GM21447 (cell line): ENCODE measurements at regions not wholly inside any gene's neighbourhood (a gene's known extent, or its start where the extent isn't known, plus 50 kb on each side); places are given as distances from the start of the nearest gene placed in this dataset.

Experiments used
- ATAC-seq: cut with Tn5 transposase; IDR thresholded peaks from one replicate; pipeline ENCODE4 v1.9.1; 2021; ENCODE audit not compliant: unreplicated experiment

DNA sequence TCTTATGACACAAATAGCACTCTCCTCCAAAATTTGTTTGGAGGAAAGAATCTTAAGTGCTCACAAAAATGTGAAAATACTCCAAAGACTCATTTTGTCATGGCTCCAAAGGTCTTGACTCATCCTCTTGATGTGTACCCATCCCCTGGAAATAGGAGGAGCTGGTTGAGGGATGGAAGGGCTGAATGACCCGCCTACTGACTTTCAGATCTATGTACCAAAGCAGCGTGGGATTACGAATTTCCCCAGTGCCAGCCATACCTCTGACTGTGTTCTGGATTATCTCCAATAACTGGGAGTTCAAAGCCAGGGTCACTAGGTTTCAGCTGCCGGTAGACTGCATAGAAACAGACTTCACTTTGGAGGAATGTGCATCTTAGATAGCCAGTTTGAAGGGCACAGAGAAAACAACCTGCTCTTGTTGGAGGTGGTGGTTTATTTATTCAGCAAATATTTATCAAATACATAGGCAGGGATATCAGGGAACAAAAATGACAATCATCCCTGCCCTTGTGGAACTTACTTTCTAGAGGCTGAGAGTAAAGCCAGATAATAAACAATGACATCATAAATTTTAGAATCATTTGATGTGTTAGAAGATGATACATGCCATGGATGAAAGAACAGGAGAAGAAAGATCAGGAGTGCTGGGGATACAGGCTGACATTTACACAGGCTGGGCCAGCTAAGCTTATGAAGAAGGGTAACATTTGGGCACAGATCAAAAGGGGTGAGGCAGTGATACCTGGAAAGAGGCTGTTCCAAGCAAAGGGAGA lies 246.6 kb downstream of the TBXT start:
- ATAC-seq, result no peak

DNA sequence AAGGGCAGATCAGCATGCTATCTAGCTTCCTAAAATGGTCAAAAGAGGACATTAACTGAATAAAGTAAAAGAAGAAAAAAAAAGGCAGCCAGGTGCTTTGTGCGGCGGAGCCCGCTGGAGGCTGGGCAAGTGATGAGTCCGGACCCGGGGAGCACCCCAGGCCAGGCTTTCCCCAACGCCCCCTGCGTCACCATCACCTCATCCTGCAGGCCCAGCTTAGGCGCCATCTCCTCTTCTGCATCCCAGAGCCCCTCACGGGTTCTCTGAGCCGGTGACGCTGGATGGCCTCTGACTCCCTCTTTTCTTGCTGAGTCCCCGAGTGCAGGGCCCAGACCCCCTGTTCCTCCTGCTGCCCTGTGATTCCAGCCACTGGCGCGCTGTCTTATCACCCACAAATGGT lies 250.1 kb downstream of the TBXT start:
- no peak for ATAC-seq

DNA sequence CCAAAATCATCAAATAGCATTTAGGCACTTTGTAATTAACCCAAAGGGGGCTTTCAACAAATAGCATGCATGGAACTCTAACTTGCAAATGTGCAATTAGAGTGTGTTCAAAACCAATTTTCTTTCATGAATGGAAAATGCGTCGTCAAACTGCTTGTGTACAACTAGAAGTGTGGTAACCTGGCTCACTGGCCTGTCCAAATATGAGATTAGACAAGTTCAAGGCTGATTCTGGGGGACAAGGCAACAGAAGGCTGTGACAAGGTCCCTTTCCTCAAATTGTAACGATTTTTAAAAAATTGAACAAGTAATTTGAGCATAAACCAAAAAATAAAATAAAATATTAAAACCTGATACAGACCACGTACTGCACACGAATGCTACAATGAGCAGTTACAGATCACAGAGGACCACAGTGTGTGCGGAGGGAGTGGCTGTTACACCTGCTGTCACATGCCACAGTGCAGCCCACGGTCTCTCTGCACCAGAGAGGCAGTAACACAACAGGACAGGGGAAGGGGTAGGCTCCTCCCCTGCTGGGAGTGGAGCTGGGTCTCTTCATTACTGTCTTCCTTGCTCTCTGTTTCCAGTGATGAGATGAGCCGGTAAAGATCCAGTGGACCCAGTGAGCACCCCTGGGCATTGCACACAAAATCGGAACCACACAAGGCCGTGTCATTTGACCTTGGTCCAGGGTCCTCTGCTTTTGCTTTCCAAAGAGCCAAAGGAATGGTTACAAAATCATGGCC lies 252.2 kb upstream of the PDE10A start:
- ATAC-seq, result no peak

DNA sequence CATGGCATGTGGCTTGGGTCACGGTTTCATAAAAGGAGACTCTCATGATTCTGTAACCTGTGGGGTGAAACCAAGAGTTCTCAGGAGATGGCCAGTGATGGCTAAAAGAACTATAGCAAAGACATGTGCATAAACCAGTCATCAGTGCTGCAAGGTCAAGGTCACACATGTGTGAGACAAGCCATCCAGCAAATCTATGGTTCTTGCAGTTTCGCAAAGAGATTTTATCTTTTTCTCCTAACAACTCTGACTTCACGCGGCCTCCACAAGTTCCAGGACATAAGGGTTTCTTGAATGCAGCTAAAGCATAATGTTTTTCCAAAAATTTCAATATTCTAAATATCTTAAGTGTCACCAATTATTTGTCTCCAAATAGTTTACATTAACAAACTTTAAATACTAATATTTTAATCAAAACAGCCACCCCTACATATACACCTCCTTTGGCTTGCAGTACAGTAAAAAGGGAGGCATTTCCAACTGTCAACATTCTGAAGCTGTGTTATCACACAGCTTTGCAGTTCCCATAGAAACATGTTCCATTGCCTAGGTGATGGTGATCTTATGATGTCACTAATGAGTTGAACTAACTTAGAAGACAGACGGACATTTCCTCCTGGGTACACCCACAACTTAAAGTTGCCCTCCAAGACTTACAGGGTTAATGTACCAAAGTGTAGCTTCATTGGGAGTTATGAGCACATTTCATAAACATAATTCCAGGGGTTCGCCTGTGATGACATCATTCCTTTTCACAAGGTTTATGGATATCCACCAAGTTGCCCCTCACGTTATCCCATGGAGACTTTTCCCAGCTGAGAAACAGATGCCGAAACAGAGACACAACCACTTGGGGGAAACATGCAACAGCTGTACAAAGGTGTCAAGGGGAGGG lies 250.9 kb upstream of the PDE10A start:
- ATAC-seq, result no peak

- ATAC-seq, result no peak
These were observed 247.3 kb upstream of the PDE10A start for GRCh38 chr6:165910184-165910966.

DNA sequence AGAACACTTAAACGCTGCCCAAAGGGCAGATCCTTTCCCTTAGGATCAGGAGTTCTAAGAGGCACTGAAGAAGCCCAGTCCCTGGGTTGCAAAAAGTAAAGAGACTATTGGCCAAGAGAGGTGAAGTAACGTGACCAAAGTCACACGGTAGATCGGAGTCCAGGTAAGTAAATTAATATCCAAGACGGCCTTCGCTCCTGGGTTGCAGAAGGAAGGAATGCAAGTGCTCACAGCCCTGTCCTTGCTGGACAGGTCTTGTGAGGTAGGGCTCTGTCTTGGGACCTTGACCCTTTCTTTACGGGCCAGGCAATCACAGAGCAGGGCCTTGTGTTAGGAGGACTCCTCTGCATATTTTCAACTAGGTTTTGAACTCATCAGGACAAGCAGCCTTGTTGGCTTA lies 243.7 kb upstream of the PDE10A start:
- no peak for ATAC-seq

- no peak for ATAC-seq
These were observed 242.7 kb upstream of the PDE10A start for GRCh38 chr6:165905744-165906143.

DNA sequence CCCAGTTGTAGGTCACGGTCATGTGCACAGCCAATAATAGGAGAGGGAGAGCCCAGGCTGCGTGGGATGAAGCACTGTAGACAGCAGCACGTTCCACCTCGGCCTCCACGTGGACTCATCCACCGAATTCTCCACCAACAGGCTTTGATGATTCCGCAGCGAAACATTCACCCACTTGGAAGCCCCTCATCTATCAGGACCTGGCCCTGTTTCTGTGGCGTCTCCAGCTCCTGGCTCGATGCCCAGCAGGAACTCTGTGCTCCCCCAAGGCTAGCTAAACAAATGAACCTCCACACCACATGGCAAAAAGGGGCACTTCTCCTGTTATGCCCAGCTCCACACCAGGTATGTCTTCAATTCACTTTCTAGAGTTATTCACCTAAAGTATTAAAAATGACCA lies 237.9 kb upstream of the PDE10A start:
- ATAC-seq, result no peak

- ATAC-seq, result no peak
These were observed 236.6 kb upstream of the PDE10A start for GRCh38 chr6:165899611-165900010.

- no peak for ATAC-seq
These were observed 232.6 kb upstream of the PDE10A start for GRCh38 chr6:165895421-165896165.

DNA sequence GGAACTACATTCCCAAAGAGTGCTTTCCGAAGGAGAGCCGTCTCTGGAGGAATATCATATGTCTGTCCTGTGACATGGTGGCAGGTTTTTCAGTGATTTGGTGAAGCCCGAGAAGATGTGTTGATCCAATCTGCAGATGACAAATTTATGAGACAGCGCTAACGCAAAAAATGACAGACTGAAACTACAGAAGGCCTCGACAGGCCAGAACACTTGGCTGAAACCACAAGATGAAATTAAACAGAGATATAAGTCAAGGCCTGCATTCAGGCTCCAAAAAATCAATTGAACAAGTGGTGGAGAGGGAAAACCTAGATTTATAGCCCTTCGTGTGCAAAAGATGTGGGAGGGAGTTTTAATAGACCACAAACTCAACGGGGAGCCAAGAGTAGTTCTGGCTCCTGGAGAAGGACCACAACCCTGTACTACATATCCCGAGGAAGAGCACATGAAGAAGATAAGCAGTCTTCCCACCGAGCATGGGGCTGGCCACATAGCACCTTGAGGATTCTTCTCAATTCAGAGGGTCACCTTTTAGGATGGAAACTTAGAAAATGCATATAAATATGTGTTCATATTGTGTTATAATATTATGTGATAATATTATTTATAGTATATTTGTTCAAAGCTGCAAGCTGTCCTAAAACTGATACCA lies 231.3 kb upstream of the PDE10A start:
- ATAC-seq, result no peak

DNA sequence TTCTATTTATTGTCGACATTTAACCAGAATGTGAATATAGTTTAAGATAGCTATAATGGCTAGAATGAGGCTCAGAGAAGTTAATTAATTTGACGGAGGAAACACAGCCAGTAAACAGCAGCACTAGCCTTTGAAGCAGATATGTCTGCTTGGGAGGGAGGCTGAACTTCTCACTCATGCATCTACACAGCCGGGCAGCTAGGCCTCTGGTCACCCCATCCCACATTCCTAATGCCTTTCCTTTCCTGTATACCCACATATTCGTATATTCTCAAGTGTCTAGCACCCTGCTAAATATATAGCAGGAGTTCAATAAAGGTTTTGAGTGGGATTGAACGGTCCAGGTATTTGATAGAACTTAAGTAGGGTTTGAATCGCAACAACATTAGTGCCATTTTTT lies 230.4 kb upstream of the PDE10A start:
- no peak for ATAC-seq

GRCh38 chr6:165891320-165891719 lies 228.3 kb upstream of the PDE10A start:
- ATAC-seq, result no peak

- ATAC-seq, result no peak
These were observed 227.3 kb upstream of the PDE10A start for GRCh38 chr6:165890404-165890735.

DNA sequence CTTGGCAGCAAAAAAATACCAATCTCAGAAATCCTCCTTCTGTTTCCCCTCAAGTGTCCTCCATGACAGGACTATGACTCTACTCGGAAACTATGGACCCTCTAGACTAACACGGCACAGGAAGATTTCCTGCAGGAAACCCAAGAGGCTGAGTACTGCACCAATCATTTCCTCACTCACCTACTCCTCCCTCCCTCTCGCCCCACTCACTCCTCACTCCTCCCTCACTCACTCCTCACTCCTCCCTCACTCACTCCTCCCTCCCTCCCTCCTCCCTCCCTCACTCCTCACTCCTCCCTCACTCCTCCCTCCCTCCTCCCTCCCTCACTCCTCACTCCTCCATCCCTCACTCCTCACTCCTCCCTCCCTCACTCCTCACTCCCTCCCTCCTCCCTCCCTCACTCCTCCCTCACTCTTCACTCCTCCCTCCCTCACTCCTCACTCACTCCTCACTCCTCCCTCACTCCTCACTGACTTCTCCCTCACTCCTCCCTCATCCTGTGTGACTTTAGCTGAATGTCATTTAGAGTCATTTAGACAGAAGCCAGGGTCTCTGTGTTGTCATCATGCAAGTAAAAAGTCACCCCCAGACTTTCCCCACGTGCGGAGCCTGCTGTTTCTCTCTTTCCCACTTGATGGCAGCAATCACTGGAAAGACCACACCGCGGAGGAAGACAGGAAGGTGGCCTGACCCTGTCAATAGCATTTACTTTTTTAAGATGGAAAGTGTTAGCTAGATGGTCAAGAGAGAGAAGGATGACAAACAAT lies 226.8 kb upstream of the PDE10A start:
- no peak for ATAC-seq

DNA sequence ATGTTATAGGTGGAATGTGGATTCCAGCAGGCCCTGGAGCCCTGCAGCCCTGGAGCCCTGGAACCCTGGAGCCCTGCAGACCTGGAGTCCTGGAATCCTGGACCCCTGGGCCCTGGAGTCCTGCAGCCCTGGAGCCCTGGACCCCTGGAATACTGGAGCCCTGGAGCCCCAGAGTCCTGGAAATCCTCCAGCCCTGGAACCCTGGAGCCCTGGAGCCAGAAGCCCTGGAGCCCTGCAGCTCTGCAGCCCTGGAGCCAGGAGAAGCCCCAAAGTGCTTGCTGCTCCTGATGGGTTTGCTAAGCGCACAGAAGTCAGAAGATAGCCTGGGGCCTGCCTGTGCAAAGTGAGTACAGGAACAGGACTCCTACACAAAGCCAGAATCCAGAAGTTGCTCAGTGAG lies 223.1 kb upstream of the PDE10A start:
- ATAC-seq, result no peak

DNA sequence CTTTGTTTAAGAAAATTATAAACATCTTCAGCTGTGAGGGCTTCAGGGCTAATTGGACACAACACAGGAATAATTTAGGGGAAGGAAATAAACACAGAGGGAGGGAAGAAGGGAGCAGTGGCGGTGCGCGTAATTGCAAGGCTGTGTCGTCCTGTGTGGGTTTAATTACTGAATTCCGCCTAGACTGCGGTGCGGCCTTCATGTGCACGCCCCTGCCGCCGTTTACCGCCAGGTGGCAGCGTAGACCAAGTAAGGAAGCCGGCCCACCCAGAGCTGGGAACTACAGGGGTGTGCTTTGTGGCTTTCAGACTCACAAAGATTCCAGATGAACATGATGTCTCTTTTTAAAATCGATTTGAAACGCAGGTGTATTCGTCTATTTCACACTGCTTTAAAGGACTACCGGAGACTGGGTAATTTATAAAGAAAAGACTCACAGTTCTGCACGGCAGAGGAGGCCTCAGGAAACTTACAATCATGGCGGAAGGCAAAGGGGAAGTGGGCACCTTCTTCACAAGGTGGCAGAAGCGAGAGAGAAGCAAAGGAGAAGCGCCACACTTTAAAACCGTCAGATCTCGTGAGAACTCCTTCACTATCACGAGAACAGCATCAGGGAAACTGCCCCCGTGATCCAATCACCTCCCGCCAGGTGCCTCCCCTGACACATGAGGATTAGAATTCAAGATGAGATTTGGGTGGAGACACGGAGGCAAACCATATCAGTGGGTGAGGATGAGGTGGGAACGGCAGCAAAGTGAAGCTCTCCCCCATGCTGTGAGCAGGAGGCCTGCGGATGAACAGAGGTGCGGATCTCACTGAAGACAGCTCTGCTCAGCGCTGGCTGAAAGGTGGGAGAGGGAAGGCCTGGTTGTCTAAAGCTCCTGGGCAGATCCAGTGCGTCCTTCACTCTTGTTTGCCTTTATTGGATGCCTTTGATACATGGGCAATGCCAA lies 222.0 kb upstream of the PDE10A start:
- ATAC-seq, result peak; percentile 98
